ENCODE measurements at regions not wholly inside any gene's neighbourhood (a gene's known extent, or its start where the extent isn't known, plus 50 kb on each side); places are given as distances from the start of the nearest gene placed in this dataset.

DNA sequence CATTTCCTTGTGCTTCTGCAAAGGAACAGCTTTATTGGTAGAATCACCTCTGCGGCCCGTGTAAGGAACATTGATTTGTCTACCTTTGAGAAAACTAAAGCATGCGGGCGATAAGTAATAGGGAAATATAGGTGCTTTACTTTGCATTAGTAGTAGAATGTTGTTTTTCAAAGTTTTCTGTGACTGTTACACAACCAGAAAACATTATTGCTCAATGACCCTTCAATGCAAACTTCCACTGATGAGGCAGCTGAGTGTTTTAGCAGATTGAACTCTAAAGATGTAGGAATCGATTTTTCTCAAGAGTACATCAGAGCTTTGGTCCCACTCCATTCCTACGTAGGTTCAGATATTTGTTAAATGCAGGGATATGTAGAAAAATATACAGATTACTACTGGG is 427.8 kb downstream of the DNAJB9 start:
- DNase-seq: no peak

DNA sequence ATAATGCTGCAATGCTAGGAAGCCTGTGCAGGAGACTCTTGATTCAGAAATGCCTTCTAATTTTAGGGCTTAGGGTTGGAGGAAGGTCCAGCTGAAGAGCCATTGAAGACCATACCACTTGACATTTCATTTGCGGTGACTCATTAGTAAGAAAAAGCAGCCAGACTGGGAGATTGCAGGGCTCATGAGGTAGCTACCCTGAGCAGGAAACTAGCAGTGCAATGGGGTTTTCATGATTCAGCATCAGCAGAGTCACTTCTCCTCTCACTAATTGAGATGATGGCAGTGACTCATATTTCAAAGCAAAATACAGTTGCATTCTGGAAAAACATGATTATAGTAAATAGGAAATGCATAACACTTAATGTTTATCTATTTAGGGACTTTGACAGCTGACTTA is 434.1 kb downstream of the DNAJB9 start:
- no peak for DNase-seq

DNA sequence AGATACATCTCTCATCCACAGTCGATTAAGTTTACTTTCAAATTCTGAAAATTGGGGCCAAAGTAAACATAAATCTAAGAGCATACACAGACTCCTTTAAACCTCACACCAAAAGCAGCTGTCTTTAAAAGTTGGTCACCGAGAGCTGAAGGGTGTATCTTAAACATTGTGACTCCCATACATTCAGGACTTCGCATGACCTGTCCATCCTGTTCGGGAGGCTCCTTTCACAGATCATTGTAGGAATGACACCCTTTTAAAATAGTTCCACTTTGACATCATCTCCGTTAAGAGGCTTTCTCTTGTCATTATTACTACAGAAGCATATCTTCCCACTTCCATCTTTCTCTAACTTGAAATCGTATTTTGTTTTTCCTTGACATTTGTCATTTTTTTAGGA is 440.0 kb downstream of the DNAJB9 start:
- DNase-seq: no peak

DNA sequence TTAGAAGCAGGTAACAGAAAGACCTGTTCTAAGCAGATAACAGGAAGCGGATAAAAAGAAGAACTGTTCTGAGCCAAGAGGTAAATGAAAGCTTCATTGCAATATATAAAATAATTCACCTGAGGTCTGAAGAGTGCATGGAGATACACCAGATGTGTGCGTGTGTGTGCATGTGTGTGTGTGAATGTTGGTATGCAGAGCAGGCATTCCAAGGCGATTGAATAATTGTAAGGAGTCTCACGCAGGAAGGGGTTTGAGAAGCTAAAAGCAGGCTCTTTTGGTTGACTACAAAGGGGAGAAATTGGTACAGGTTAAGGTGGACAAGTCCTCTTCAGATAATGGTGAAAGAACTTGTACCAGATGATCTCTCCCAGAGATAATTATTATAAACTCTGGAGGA is 450.6 kb downstream of the DNAJB9 start:
- DNase-seq: no peak

DNA sequence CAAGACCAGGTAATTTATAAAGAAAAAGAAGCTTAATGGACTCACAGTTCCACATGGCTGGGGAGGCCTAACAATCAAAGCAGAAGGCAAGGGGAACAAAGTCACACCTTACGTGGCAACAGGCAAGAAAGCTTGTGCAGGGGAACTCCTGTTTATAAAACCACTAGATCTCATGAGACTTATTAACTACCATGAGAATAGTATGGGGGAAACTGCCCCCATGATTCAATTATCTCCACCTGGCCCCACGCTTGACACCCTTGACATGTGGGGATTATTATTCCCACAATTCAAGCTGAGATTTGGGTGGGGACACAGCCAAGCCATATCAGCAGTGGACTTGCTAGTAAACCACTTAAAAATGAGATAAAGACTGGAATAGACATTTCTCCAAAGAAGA is 451.7 kb downstream of the DNAJB9 start:
- DNase-seq: no peak

DNA sequence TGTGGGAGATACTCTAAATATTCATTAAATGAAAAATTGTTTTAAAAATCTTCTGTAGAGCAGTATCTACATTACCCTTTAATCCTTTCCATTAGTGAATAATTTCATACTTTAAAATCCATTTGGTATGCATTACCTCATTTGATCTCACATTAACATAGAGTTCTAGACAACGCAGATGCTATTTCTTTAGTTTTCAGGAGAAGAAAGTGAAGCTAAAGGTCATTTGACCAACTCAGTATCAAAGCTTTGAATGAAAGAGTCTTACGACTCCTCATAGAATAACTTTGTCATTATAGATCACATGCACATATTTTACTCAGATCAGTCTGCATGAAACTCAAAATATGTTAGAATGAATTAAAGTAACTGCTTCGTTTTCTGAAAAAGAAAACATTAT is 460.2 kb downstream of the DNAJB9 start:
- no peak for DNase-seq

DNA sequence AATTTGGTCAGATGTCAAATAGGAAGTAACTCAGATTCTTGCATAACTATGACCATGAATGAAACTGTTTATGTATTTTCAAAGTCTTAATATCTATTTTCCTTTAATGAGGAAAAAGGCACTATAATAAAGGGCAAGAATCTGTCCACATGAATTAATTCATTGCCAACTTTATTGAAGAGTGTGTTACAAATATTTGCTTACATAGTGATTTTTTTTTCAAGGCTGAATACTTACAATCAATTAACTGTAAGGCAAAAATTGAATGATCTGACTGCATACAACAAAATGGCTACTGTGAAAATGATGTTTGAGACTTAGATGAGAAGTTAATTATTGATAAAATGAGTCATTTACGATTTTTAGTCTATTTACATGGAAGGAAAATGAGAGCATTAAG is 475.0 kb downstream of the DNAJB9 start:
- DNase-seq: no peak

DNA sequence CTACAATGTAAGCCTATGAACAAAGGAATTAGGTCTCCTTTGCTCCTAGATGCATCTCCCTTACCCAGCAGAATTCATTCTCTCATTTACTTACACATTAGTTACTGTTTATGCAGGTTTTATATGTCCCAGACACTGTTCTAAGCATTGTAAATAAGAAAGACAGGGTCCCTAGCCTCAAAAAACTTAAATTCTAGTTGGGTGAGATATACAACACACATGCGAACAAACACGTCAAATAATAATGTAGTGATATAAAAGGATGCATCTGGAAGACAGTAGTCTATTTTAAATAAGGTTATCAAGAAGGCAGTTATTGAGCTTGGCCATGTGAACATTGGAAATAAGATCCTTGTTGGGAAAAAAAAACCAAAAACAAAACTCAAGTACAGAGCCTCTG is 479.7 kb downstream of the DNAJB9 start:
- DNase-seq: no peak

DNA sequence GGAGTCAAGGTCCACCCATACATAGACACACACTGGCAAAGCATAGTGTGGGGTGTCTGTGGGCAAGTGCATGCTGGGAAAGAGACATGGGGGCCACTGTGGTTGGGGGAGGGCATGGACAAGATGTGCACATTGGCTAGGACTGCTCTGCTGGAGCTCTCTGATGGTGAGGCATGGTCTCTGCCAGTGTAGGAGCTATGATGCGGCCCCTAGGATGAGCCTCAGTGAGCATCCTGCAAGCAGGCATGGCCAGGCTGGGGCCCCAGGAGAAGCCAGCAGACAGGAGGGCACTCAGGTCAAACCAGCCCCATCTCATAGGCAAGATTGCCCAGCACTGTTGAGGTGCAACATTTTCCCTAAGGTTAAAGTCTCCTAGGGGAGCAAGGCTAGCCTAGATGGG is 489.4 kb downstream of the DNAJB9 start:
- no peak for DNase-seq

DNA sequence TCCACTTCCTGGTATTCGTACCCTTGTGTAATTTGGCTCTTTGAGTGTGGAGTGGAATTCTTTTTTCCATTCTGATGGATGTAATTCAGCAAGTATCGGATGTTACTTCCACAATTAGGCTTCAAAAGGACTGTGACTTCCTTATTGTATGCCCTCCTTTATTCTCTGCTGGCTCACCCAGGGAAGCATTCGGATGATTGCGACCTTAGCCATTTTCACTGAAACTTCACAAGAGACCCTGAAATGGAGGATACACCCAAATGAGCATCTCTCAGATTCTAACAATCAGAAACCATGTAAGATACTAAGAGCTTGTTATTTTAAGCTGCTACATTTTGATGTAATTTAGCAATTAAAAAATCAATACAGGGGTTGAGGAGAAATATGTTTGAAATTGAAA is 493.1 kb downstream of the DNAJB9 start:
- DNase-seq: no peak

DNA sequence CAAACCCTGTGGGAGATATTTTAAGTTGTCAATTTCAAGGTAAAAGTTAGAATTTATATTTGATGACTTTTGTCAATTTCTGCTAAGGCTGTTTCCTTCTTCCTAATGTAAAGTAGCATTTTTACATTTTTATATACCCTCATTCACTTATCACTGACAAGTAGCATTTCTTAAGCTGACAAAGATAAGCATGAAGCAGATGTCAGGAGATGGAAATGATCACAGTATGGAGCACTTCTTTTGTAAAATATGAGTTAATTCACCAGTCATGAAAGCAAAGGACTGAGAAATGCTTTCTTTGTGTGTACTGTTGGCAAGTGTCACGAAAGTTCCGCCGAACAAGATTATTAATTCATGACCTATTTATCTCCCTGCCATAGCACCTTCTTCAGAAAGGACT is 503.9 kb downstream of the DNAJB9 start:
- DNase-seq: no peak

DNA sequence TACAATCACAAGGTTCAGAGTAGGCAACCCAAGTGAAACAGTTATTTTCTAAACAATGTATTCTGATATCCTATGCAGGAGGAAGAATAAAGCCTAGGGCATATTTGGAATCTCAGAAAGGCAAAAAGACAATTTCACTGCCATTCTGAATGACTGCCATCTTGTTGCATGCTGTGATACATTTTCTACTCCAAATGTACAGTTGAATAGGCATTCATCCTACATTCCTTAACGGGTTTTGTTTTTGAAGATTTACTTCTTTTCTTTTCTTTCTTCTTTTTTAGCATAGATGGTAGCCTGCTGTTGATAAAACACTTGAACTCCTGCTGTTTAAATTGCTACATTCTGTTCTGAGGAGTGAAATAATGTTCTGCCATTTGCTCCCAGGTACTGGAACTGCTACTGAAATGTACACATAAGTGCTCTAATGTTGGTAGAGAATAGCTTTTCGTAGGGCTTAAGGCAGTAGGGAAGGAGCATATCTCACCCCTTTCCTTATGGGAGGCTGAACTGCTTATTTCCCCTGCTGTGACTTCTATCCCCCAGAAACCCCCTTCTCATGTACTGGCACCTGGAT is 506.8 kb downstream of the DNAJB9 start:
- no peak for DNase-seq

DNA sequence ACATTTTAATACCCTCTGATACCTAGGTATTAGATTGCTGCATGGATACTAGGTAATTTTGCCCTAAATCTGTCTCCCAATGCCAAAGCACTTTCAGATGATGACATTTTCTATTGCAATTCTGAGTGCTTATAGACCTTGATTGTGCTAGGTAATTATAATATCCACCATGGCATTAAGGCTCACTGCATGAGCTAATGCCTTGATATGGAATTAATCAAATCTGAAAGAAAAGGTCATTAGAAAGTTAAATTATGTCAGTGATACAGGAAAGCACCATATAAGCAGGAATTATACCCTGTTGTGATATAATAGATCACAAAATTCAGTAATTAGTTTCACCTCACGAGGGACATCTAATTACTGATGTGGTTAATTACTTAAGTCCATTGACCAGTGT is 521.4 kb downstream of the DNAJB9 start:
- no peak for DNase-seq

DNA sequence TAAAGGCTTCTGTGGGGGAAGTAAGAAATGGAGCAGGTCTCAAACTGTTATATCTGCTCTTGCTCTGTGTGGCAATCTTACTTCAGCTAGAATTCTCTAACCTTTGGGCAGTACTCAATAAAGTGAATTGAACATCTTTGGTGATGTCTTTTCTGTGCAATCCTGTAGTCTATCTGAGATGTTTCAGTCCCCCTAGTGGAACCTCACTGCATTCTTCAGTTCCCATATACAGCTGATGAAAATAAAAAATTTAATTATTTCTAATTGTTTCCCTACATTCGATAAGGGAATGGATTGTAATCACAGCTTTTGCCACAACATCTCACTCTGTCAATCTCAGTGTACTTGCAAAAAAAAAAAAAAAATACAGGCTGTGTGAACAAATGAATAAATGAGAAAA is 522.6 kb downstream of the DNAJB9 start:
- DNase-seq: no peak

DNA sequence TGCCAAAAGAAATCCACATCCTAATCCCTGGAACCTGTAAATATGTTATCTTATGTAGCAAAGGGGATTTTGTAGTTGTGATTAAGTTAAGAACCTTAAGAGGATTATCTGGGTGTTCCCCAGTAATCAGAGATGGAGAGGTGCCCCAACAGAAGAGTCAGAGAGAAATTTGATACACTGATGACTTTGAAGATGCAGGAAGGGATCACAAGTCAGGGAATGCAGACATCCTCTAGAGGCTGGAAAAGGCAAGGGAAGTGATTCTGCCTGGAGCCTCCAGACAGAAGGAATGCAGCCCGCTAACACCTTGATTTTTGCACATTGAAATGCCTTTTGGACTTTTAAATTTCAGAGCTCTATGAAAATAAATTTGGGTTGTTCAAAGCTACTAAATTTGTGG is 531.7 kb downstream of the DNAJB9 start:
- DNase-seq: no peak

DNA sequence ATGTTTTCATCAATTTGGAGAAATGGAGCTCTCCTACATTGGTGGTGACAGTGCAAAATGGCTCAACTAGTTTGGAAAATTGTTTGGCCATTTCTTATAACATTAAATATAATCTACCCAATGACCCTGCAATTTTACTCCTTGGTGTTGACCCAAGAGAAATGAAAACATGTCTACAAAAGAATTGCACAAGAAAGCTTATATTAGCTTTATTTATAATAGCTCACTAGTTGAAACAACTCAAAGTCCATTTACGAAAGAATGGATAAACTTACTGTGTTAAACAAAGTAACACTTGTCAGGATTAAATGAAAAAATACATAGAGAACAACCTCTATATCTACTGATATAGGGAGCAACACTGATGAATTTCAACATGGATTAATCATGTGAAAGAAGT is 539.9 kb downstream of the DNAJB9 start:
- DNase-seq: no peak

DNA sequence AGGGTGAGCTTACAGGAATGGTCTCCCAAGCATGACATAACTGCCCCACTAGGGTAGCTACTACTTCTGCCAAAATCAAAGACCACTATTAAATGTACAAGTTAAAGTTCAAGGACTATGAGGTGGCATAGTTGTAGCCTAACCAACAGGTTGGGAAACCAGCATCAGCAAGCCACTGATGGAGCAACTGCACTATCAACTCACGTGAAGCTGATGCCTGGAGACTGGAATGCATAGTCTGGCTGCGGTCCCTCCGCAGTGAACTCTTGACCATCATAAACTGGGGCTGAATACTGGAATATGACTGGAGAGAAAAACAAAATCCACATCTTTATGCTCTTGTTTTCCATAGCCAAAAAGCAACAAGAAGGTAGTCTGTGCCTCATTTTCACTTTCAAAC is 541.4 kb downstream of the DNAJB9 start:
- no peak for DNase-seq

DNA sequence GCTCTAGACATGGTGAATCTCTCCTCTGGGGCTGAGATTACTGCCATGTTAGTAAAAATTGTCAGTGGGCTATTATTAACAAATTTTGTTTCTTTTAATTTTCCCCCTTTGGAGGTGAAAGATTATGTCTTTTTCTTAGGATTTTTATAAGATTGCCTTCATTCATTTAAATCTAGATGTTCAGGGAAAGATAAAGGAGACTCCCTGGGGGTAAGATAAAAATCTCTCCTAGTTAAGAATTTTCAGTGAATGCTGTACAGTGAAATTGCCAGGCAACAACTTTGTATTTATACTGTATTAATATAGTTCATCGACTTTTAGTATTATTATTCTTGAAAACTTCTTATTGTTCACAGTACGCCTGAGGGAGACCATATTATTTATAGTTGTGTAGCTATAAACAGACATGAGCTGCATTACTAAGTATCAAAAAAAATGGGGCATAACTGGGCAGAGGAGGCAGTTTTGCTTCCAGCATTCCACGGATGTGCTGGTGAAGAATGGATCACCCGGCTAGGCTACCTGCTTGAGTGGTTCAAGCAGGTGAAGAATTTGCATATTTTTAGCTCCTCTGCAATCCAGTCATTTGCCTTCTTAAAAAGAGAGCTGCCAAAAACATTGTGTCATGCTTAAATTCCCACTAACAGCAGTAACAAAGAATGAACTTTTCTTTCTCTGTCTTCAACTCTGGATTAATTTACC is 552.1 kb downstream of the DNAJB9 start:
- DNase-seq: no peak

DNA sequence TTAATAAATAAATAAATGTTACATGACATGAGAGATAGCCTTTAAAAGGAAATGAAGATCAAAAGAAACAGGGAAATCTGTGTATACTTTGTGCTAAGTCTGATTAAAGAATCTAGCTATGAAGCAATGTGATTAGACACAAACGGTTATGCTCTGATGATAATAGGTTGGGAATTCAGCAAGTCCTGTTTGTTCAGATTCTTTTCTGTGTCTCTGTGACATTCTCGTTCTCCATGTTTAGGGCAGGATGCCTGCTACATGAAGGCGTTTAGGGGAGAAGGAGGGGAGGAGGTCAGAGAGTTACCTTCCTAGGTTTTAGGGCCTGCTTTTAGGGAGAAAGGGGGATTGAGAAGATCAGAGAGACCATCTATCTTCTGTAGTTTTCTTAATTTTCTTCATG is 555.3 kb downstream of the DNAJB9 start:
- DNase-seq: no peak

DNA sequence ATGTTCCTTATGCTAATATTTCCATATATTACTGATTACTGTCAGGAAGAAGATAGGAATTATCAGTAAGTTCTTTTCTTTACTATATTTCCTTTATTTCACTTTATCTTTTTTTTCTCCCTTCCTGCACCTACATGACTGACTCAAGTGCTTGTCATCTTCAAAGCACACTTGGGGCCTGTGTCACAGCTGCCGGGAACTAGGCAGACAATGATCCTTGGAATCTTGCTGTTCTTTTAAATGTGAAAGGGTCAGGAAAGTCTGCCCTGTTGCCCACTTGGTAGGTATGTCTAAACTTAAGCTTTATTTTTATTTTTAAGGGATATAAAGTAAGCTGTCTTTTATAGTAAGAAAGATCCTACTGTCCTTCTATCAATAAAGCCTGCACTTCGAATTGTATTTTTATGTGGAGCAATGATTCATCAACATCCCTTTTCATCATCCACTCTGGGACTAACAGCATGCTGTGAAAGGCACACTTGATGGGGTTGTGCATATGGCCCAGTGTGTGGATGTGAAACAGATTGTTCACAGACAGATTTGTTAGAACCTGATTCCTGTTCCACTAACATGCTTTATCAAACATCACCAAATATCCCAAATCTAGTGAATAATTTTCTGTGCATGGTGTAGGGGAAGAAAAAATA is 556.9 kb downstream of the DNAJB9 start:
- no peak for DNase-seq

DNA sequence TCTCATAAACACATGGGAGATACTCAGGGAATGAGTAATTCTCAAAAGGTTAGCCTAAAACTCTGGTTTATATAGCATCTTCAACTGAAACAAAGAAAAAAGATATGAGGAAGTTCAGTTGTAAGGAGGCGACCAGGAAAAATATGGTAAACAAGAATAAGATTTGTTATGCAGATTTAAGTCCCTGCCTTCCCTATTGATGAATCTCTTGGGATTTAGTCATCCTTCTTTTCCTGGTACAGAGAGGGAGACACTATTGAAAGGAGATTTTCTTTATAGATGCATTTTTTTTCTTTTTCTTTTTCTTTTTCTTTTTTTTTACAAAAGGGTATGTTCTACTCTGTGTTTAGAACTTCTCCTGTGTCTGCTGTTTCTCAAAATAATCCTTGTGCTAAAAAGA is 557.5 kb downstream of the DNAJB9 start:
- no peak for DNase-seq

DNA sequence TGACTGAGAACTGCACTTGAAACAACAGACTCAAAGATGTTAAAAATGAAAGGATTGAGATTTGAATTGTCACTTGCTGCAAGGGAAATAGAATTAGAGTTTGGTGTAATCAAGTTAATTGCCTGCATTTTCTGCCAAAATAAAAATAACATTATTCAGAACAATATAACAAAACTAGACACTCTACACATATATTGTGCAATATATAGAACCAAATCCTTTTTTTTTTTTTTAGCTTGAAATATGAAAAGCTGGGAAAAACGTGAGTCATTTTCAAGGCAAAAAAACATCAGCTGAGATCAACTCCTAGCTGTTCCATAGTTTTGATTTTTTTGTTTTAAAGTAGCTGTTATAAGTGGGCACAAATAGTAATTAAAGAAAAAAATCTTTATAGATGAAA is 561.5 kb downstream of the DNAJB9 start:
- no peak for DNase-seq

DNA sequence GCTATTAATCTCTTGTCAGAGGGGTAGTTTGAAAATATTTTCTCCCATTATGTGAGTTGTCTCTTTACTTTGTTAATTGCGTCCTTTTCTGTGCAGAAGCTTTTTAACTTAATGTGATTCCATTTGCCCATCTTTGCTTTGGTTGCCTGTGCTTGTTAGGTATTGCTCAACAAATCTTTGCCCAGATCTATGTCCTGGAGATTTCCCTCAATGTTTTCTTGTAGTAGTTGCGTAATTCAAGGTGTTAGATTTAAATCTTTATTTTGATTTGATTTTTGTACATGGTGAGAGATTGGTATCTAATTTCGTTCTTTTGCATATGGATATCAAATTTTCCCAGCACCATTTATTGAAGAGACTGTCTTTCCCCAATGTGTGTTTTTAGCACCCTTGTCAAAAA is 567.2 kb downstream of the DNAJB9 start:
- no peak for DNase-seq

DNA sequence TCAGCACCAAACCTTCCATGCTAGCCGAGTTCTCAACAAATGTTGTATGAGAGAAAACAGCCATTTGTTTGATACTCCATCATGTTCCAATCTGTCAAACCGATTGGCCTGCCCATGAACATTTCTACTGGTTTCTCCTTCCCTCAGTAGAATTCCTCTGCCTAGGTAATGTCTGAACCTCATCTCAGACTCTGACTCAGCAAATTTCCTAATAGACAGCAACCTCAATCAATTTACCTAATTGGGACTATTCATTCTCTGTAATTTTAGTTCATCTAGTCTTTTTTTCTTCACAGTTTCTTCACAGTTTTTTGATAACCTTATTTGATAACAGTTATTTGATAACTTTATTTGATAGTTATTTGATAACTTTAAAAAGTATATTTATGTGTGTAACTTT is 585.1 kb downstream of the DNAJB9 start:
- DNase-seq: no peak

DNA sequence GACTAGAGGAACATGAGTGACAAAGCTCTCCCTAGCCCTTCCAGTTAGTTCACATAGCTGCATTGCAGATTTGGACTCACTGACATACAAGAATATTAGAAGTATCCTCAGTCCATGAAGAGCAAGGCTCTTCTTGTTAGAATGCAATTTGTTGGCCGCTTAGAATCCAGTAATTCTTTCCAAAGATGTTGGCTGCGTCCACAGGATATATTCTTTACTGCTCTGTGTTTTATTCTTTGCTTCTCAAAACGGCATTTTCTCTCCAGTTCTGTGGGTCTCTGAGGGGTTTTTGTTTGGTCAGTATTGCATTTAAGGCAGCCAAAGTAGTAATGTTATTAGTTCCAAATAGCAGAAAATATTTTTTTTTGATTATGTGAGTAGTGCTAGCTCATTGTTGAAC is 588.6 kb downstream of the DNAJB9 start:
- no peak for DNase-seq

All from activated CD4-positive, alpha-beta T cell treated with anti-CD3 and anti-CD28 coated beads, Interleukin-2, amount 50 U/mL, for 48 hours (primary cell).